Mesothelial cell of epicardium (in vitro differentiated cells): ENCODE measurements at regions not wholly inside any gene's neighbourhood (a gene's known extent, or its start where the extent isn't known, plus 50 kb on each side); places are given as distances from the start of the nearest gene placed in this dataset.

Source experiments
- DNase-seq, 2 experiments: peaks; one replicate each; pipeline ENCODE4 v3.0.0; 2021; ENCODE audit warnings: low spot score in 2 of 2; ENCODE audit not compliant: unreplicated experiment in 2 of 2
- H3K27ac Mint-ChIP-seq: 2 replicates; pipeline ENCODE4 v1.8.0; 2021; ENCODE audit warnings: mixed read lengths
- H3K27me3 Mint-ChIP-seq: 2 replicates; pipeline ENCODE4 v1.8.0; 2021; ENCODE audit warnings: low read depth, mixed read lengths
- H3K36me3 Mint-ChIP-seq: 2 replicates; pipeline ENCODE4 v1.8.0; 2021; ENCODE audit warnings: mixed read lengths
- H3K4me1 Mint-ChIP-seq: 2 replicates; pipeline ENCODE4 v1.8.0; 2021; ENCODE audit warnings: mixed read lengths
- H3K4me3 Mint-ChIP-seq: 2 replicates; pipeline ENCODE4 v1.8.0; 2021; ENCODE audit warnings: mild to moderate bottlenecking, moderate library complexity, mixed read lengths
- H3K9me3 Mint-ChIP-seq: 2 replicates; pipeline ENCODE4 v1.8.0; 2021; ENCODE audit warnings: mixed read lengths
- CTCF ChIP-seq: fragments of 200-600 bp; sonication (generic); IDR thresholded peaks from one replicate; pipeline ENCODE4 v1.5.0; 2021; ENCODE audit warnings: antibody characterized with exemption; ENCODE audit not compliant: unreplicated experiment

GRCh38 chr2:219852626-219853025, 225.2 kb downstream of the SLC4A3 start:
- H3K27ac Mint-ChIP-seq: no peak overlapping the region
- no peaks in the 10 kb centered on the region for H3K9me3 Mint-ChIP-seq
- H3K4me1 Mint-ChIP-seq: peaks cover 14% of the 10 kb centered on the region
- TF ChIP-seq CTCF: no peak
- H3K36me3 Mint-ChIP-seq: no peaks in the 10 kb centered on the region
- DNase-seq: no peak
- H3K27me3 Mint-ChIP-seq: peaks cover 45% of the 10 kb centered on the region
- H3K4me3 Mint-ChIP-seq: no peak overlapping the region

GRCh38 chr2:219856602-219857001, 229.2 kb downstream of the SLC4A3 start:
- Mint-ChIP-seq H3K36me3 (no peaks in the 10 kb centered on the region), H3K4me1 (peaks cover 13% of the 10 kb centered on the region), H3K27me3 (peaks cover 32% of the 10 kb centered on the region), H3K9me3 (no peaks in the 10 kb centered on the region), H3K27ac (no peak overlapping the region), H3K4me3 (no peak overlapping the region)
- no peak for TF ChIP-seq CTCF
- DNase-seq: no peak

GRCh38 chr2:219857751-219858150, 230.3 kb downstream of the SLC4A3 start:
- Mint-ChIP-seq H3K27ac (no peak overlapping the region), H3K27me3 (peaks cover 24% of the 10 kb centered on the region)

GRCh38 chr2:219861307-219861706, 233.9 kb downstream of the SLC4A3 start:
- H3K27ac Mint-ChIP-seq: no peak overlapping the region
- H3K36me3 Mint-ChIP-seq: no peaks in the 10 kb centered on the region

More at GRCh38 chr2:219857751-219858150, 230.3 kb downstream of the SLC4A3 start:
- Mint-ChIP-seq H3K4me3 (no peak overlapping the region), H3K4me1 (peaks cover 4% of the 10 kb centered on the region), H3K9me3 (no peaks in the 10 kb centered on the region), H3K36me3 (no peaks in the 10 kb centered on the region)
- no peak for TF ChIP-seq CTCF
- DNase-seq: no peak

GRCh38 chr2:219864154-219864553, 236.7 kb downstream of the SLC4A3 start:
- H3K4me1 Mint-ChIP-seq: no peaks in the 10 kb centered on the region
- TF ChIP-seq CTCF: no peak
- DNase-seq: no peak
- H3K27ac Mint-ChIP-seq: no peak overlapping the region
- no peak overlapping the region for H3K4me3 Mint-ChIP-seq
- peaks cover 2% of the 10 kb centered on the region for H3K9me3 Mint-ChIP-seq
- peaks cover 9% of the 10 kb centered on the region for H3K27me3 Mint-ChIP-seq
- no peaks in the 10 kb centered on the region for H3K36me3 Mint-ChIP-seq

More at GRCh38 chr2:219861307-219861706, 233.9 kb downstream of the SLC4A3 start:
- Mint-ChIP-seq H3K27me3 (peaks cover 15% of the 10 kb centered on the region), H3K4me3 (no peak overlapping the region), H3K4me1 (peaks cover 4% of the 10 kb centered on the region), H3K9me3 (no peaks in the 10 kb centered on the region)
- DNase-seq: no peak
- TF ChIP-seq CTCF: no peak

- no peak overlapping the region for H3K4me3 Mint-ChIP-seq
- peaks cover 8% of the 10 kb centered on the region for H3K27me3 Mint-ChIP-seq
- H3K4me1 Mint-ChIP-seq: peaks cover 22% of the 10 kb centered on the region
- TF ChIP-seq CTCF: no peak
- peaks cover 2% of the 10 kb centered on the region for H3K9me3 Mint-ChIP-seq
- H3K27ac Mint-ChIP-seq: no peak overlapping the region
- no peaks in the 10 kb centered on the region for H3K36me3 Mint-ChIP-seq
- no peak for DNase-seq
These were observed 241.2 kb downstream of the SLC4A3 start for GRCh38 chr2:219868635-219869034.
